Colon (tissue), 2 donors: ENCODE measurements at regions not wholly inside any gene's neighbourhood (a gene's known extent, or its start where the extent isn't known, plus 50 kb on each side); places are given as distances from the start of the nearest gene placed in this dataset.

ENCODE experiments used
- FAIRE-seq: peaks from 2 replicates; lab custom pipeline; 2012; peaks lifted over from hg19 to GRCh38; lab: Jason Lieb, UNC
- donor health status: control.
- donor health status: control.

GRCh38 chr15:97350813-97351212 lies 609.7 kb upstream of the ARRDC4 start:
- FAIRE-seq: no peak

- FAIRE-seq: no peak
Measured at GRCh38 chr15:97383516-97383915, 577.0 kb upstream of the ARRDC4 start.

- no peak for FAIRE-seq
Measured at GRCh38 chr15:97386940-97387339, 573.6 kb upstream of the ARRDC4 start.

GRCh38 chr15:97401195-97401594 lies 559.3 kb upstream of the ARRDC4 start:
- FAIRE-seq: no peak

GRCh38 chr15:97401970-97402369 lies 558.5 kb upstream of the ARRDC4 start:
- no peak for FAIRE-seq

GRCh38 chr15:97406841-97407240 lies 553.7 kb upstream of the ARRDC4 start:
- FAIRE-seq: no peak

GRCh38 chr15:97410897-97411575 lies 549.5 kb upstream of the ARRDC4 start:
- peak; percentile 10 for FAIRE-seq

- no peak for FAIRE-seq
Measured at GRCh38 chr15:97420130-97420529, 540.4 kb upstream of the ARRDC4 start.

- FAIRE-seq: no peak
Measured at GRCh38 chr15:97425596-97425995, 534.9 kb upstream of the ARRDC4 start.

- FAIRE-seq: no peak
Measured at GRCh38 chr15:97443101-97443500, 517.4 kb upstream of the ARRDC4 start.

- FAIRE-seq: no peak
Measured at GRCh38 chr15:97446138-97446537, 514.4 kb upstream of the ARRDC4 start.

GRCh38 chr15:97456521-97457202 lies 503.8 kb upstream of the ARRDC4 start:
- no peak for FAIRE-seq

- FAIRE-seq: no peak
Measured at GRCh38 chr15:97457203-97457847, 503.2 kb upstream of the ARRDC4 start.

GRCh38 chr15:97459771-97460170 lies 500.7 kb upstream of the ARRDC4 start:
- FAIRE-seq: no peak

- no peak for FAIRE-seq
Measured at GRCh38 chr15:97461226-97461625, 499.3 kb upstream of the ARRDC4 start.

- no peak for FAIRE-seq
Measured at GRCh38 chr15:97463696-97464095, 496.8 kb upstream of the ARRDC4 start.

GRCh38 chr15:97470417-97470816 lies 490.1 kb upstream of the ARRDC4 start:
- FAIRE-seq: no peak

GRCh38 chr15:97473627-97474026 lies 486.9 kb upstream of the ARRDC4 start:
- no peak for FAIRE-seq

- FAIRE-seq: no peak
Measured at GRCh38 chr15:97479957-97480356, 480.5 kb upstream of the ARRDC4 start.

- FAIRE-seq: no peak
Measured at GRCh38 chr15:97482521-97482920, 478.0 kb upstream of the ARRDC4 start.

GRCh38 chr15:97483232-97483631 lies 477.3 kb upstream of the ARRDC4 start:
- no peak for FAIRE-seq

- FAIRE-seq: no peak
Measured at GRCh38 chr15:97490429-97490828, 470.1 kb upstream of the ARRDC4 start.

- FAIRE-seq: no peak
Measured at GRCh38 chr15:97501291-97501690, 459.2 kb upstream of the ARRDC4 start.
